ENCODE measurements at regions not wholly inside any gene's neighbourhood (a gene's known extent, or its start where the extent isn't known, plus 50 kb on each side); places are given as distances from the start of the nearest gene placed in this dataset.

- no peak for ATAC-seq
- no peak for DNase-seq (ENCODE audit: low spot score)
Measured at GRCh38 chr16:6114691-6115090, 1017.1 kb upstream of the EEF2KMT start.

- no peak for DNase-seq (ENCODE audit: low spot score)
- no peak for ATAC-seq
Measured at GRCh38 chr16:6113749-6114148, 1016.2 kb upstream of the EEF2KMT start.

GRCh38 chr16:6112700-6113099 lies 1015.1 kb upstream of the EEF2KMT start:
- ATAC-seq = no peak
- no peak for DNase-seq (ENCODE audit: low spot score)

GRCh38 chr16:6111390-6111789 lies 1013.8 kb upstream of the EEF2KMT start:
- DNase-seq (ENCODE audit: low spot score) (no peak), ATAC-seq (no peak)

- no peak for DNase-seq (ENCODE audit: low spot score)
Measured at GRCh38 chr16:6110346-6110745, 1012.8 kb upstream of the EEF2KMT start.

GRCh38 chr16:6106061-6106460 lies 1008.5 kb upstream of the EEF2KMT start:
- DNase-seq (ENCODE audit: low spot score) (no peak), ATAC-seq (no peak)

More at GRCh38 chr16:6110346-6110745, 1012.8 kb upstream of the EEF2KMT start:
- ATAC-seq = no peak

GRCh38 chr16:6105115-6105514 lies 1007.5 kb upstream of the EEF2KMT start:
- ATAC-seq (no peak), DNase-seq (ENCODE audit: low spot score) (no peak)

- no peak for DNase-seq (ENCODE audit: low spot score)
- no peak for ATAC-seq
Measured at GRCh38 chr16:6104428-6104827, 1006.8 kb upstream of the EEF2KMT start.

GRCh38 chr16:6103561-6103960 lies 1006.0 kb upstream of the EEF2KMT start:
- DNase-seq (ENCODE audit: low spot score) (no peak), ATAC-seq (no peak)

GRCh38 chr16:6099102-6099501 lies 1001.5 kb upstream of the EEF2KMT start:
- ATAC-seq = no peak
- DNase-seq (ENCODE audit: low spot score) = no peak

GRCh38 chr16:6096931-6097670 lies 999.5 kb upstream of the EEF2KMT start:
- ATAC-seq (no peak), DNase-seq (ENCODE audit: low spot score) (no peak)

GRCh38 chr16:6095414-6095813 lies 997.8 kb upstream of the EEF2KMT start:
- DNase-seq (ENCODE audit: low spot score) (no peak), ATAC-seq (no peak)

- ATAC-seq (no peak), DNase-seq (ENCODE audit: low spot score) (no peak)
Measured at GRCh38 chr16:6091021-6091420, 993.4 kb upstream of the EEF2KMT start.

GRCh38 chr16:6081320-6081976 lies 983.9 kb upstream of the EEF2KMT start:
- ATAC-seq (peak; percentile 85), DNase-seq (ENCODE audit: low spot score) (peak; percentile 45)

- ATAC-seq = no peak
- DNase-seq (ENCODE audit: low spot score) = no peak
Measured at GRCh38 chr16:6076631-6077030, 979.0 kb upstream of the EEF2KMT start.

- ATAC-seq (no peak), DNase-seq (ENCODE audit: low spot score) (no peak)
Measured at GRCh38 chr16:6068063-6068462, 970.5 kb upstream of the EEF2KMT start.

GRCh38 chr16:6066652-6067051 lies 969.1 kb upstream of the EEF2KMT start:
- ATAC-seq (no peak), DNase-seq (ENCODE audit: low spot score) (no peak)

GRCh38 chr16:6063526-6063925 lies 965.9 kb upstream of the EEF2KMT start:
- DNase-seq (ENCODE audit: low spot score) = no peak

GRCh38 chr16:6059671-6060070 lies 962.1 kb upstream of the EEF2KMT start:
- DNase-seq (ENCODE audit: low spot score) (no peak), ATAC-seq (no peak)

More at GRCh38 chr16:6063526-6063925, 965.9 kb upstream of the EEF2KMT start:
- no peak for ATAC-seq

- no peak for ATAC-seq
Measured at GRCh38 chr16:6057821-6058220, 960.2 kb upstream of the EEF2KMT start.

GRCh38 chr16:6048017-6048416 lies 950.4 kb upstream of the EEF2KMT start:
- ATAC-seq (no peak), DNase-seq (ENCODE audit: low spot score) (no peak)

More at GRCh38 chr16:6057821-6058220, 960.2 kb upstream of the EEF2KMT start:
- no peak for DNase-seq (ENCODE audit: low spot score)

- ATAC-seq (no peak), DNase-seq (ENCODE audit: low spot score) (no peak)
Measured at GRCh38 chr16:6047325-6047724, 949.7 kb upstream of the EEF2KMT start.
